GM10248 (cell line): ENCODE measurements at regions not wholly inside any gene's neighbourhood (a gene's known extent, or its start where the extent isn't known, plus 50 kb on each side); places are given as distances from the start of the nearest gene placed in this dataset.

ENCODE experiments used
- CTCF ChIA-PET: fragments of 300-600 bp; sonication (Branson Sonifier 250); formaldehyde crosslinking; extraction: SDS; loops from one replicate; lab custom pipeline; 2021; ENCODE audit warnings: antibody characterized with exemption; lab: Yijun Ruan, JAX
- POLR2A ChIA-PET: fragments of 350-650 bp; sonication (Branson Sonifier 250); formaldehyde crosslinking; extraction: SDS; loops from one replicate; lab custom pipeline; 2020; ENCODE audit warnings: antibody characterized with exemption; lab: Yijun Ruan, JAX
- DNase-seq: peaks from one replicate; pipeline ENCODE4 v3.0.0; 2012; ENCODE audit errors: extremely low spot score
- TF ChIP-seq, protein P1 (sequence below): IDR thresholded peaks from 2 replicates; pipeline ENCODE4 v1.5.1; 2012; ENCODE audit warnings: mild to moderate bottlenecking, low read depth; ENCODE audit errors: extremely low read depth, missing control alignments, control extremely low read depth

GRCh38 chr14:101202627-101203404, 299.3 kb upstream of the RTL1 start:
- no peak for DNase-seq
- POLR2A ChIA-PET: no interaction called here
- CTCF ChIA-PET: no interaction called here
- TF ChIP-seq, protein P1, sequence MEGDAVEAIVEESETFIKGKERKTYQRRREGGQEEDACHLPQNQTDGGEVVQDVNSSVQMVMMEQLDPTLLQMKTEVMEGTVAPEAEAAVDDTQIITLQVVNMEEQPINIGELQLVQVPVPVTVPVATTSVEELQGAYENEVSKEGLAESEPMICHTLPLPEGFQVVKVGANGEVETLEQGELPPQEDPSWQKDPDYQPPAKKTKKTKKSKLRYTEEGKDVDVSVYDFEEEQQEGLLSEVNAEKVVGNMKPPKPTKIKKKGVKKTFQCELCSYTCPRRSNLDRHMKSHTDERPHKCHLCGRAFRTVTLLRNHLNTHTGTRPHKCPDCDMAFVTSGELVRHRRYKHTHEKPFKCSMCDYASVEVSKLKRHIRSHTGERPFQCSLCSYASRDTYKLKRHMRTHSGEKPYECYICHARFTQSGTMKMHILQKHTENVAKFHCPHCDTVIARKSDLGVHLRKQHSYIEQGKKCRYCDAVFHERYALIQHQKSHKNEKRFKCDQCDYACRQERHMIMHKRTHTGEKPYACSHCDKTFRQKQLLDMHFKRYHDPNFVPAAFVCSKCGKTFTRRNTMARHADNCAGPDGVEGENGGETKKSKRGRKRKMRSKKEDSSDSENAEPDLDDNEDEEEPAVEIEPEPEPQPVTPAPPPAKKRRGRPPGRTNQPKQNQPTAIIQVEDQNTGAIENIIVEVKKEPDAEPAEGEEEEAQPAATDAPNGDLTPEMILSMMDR: no peak

DNA sequence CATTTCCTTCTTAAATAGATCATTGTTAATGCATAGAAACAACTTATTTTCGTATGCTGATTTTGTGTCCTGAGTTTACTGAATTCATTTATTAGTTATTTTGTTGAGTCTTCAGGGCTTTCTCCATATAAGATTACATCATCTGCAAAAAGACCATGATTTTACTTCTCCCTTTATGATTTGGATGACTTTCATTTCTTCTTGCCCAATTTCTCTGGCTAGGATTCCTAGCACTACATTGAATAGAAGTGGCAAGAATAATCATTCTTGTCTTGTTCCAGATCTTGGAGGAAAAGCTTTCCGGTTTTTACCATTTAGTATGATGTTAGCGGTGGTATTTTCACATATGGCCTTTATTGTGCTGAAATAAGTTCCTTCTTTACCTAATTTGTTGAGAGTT, 303.0 kb upstream of the RTL1 start:
- ChIA-PET POLR2A (no interaction called here), CTCF (no interaction called here)
- no peak for DNase-seq
- TF ChIP-seq, protein P1: no peak

DNA sequence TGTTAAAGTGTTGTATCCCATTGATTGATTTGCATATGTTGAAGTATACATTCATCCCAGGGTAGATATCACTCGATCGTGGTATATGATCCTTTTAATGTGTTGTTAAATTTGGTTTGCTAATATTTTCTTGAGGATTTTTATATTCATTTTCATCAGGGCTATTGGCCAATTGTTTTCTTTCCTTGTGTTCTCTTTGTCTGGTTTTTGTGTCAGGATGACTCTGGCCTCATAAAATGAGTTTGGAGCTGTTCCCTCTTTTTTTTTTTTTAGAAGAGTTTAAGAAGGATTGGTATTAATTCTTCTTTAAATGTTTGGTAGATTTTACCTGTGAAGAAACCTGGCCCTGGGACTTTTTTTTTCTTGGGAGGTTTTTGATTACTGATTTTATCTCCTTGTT, 303.5 kb upstream of the RTL1 start:
- no peak for DNase-seq
- ChIA-PET CTCF (no interaction called here), POLR2A (no interaction called here)
- TF ChIP-seq, protein P1: no peak

GRCh38 chr14:101207897-101208296, 304.4 kb upstream of the RTL1 start:
- ChIA-PET POLR2A (no interaction called here), CTCF (no interaction called here)
- TF ChIP-seq, protein P1: no peak
- no peak for DNase-seq

- ChIA-PET CTCF (no interaction called here), POLR2A (no interaction called here)
- DNase-seq: no peak
- TF ChIP-seq, protein P1: no peak
These were observed 306.1 kb upstream of the RTL1 start for GRCh38 chr14:101209594-101209993.

- no peak for DNase-seq
- POLR2A ChIA-PET: no interaction called here
- CTCF ChIA-PET: no interaction called here
- TF ChIP-seq, protein P1: no peak
These were observed 311.7 kb upstream of the RTL1 start for GRCh38 chr14:101215266-101215665.
